ENCODE measurements at regions not wholly inside any gene's neighbourhood (a gene's known extent, or its start where the extent isn't known, plus 50 kb on each side); places are given as distances from the start of the nearest gene placed in this dataset.

GRCh38 chrX:69297506-69297905 is 132.3 kb upstream of the PJA1 start:
- ChIA-PET RAD21 (ENCODE audit: unreplicated experiment) (no interaction called here), POLR2A (no interaction called here), SMC1A (ENCODE audit: uncharacterized antibody, unreplicated experiment) (no interaction called here), CTCF (no interaction called here)
- no peak overlapping the region for H3K4me2 ChIP-seq (ENCODE audit: control insufficient read depth, insufficient read depth)
- DNase-seq (ENCODE audit: low read depth, low spot score) (no peak), FAIRE-seq (no peak), ATAC-seq (no peak)
- intact Hi-C loops (cut with micrococcal nuclease; ENCODE audit: unreplicated experiment) (no loop called here), in situ Hi-C loops (cut with MboI) (loop anchor here (25.0 kb wide), 1 partner anchor 1110 kb away; no protein-coding TSS in a partner anchor)
- no peaks in the 10 kb centered on the region; a peak in 1 of 4 replicates for H3K27me3 ChIP-seq (replicated peaks in 1 of 2; ENCODE audit: control insufficient read depth in 2 of 2, insufficient read depth in 2 of 2, low read length in 1 of 2)
- no peak overlapping the region for H3K27ac ChIP-seq (ENCODE audit: control insufficient read depth, insufficient read depth)
- H3K9me3 ChIP-seq (replicated peaks; ENCODE audit: control insufficient read depth, insufficient read depth, low read length), result no peaks in the 10 kb centered on the region
- no peak overlapping the region for H2AFZ ChIP-seq (ENCODE audit: control insufficient read depth, low read depth, low read length)
- WGBS (ENCODE audit: insufficient coverage, insufficient replicate concordance, low lambda C conversion rate, missing lambda C conversion rate), result 12% methylated on average over 5 of the region's 5 CpGs
- no peaks in the 10 kb centered on the region for H3K36me3 ChIP-seq (ENCODE audit: control insufficient read depth in 2 of 2, insufficient read depth in 2 of 2, low read length in 1 of 2)
- no peak overlapping the region for H3K4me3 ChIP-seq
- no peak overlapping the region for H3K9ac ChIP-seq (ENCODE audit: control insufficient read depth, insufficient read depth, low read length)
- H3K4me1 ChIP-seq (ENCODE audit: control insufficient read depth, insufficient read depth, low read length), result no peaks in the 10 kb centered on the region
- H4K20me1 ChIP-seq (ENCODE audit: control insufficient read depth, insufficient read depth), result no peaks in the 10 kb centered on the region
- TF ChIP-seq MAX (IDR thresholded peaks at IDR 0.05; ENCODE audit: low read depth, low read length), result no peak
- TF ChIP-seq KLF5 (IDR thresholded peaks at IDR 0.05; ENCODE audit: partially characterized antibody), result no peak
- no peak for TF ChIP-seq NFYB (IDR thresholded peaks at IDR 0.05; ENCODE audit: insufficient read depth, low read depth, low read length)
- no peak for TF ChIP-seq SMAD5 (IDR thresholded peaks at IDR 0.05; ENCODE audit: low read depth)
- no peak for TF ChIP-seq ATF2 (IDR thresholded peaks at IDR 0.05; ENCODE audit: low read length)
- TF ChIP-seq SMARCA5 (IDR thresholded peaks at IDR 0.05), result no peak
- no peak for TF ChIP-seq ZNF622 (IDR thresholded peaks at IDR 0.05)
- no peak for TF ChIP-seq E2F8 (IDR thresholded peaks at IDR 0.05; ENCODE audit: low read depth, partially characterized antibody)
- H3K79me2 ChIP-seq (ENCODE audit: control insufficient read depth, insufficient read depth, low read length), result no peaks in the 10 kb centered on the region
- no TSS peak for BruUV-seq (replicated peaks)
